Upper lobe of right lung (tissue), 1 donor: ENCODE measurements at regions not wholly inside any gene's neighbourhood (a gene's known extent, or its start where the extent isn't known, plus 50 kb on each side); places are given as distances from the start of the nearest gene placed in this dataset.

Experiments used
- ATAC-seq: fragments of 200-7000 bp; cut with Tn5 transposase; one replicate; pipeline ENCODE4 v1.9.1; 2020; ENCODE audit warnings: mild to moderate bottlenecking, moderate library complexity
- DNase-seq: peaks from one replicate; pipeline ENCODE4 v3.0.0-alpha.2; 2020
- H3K27ac ChIP-seq: fragments of 200-600 bp; one replicate; pipeline ENCODE4 v1.8.0; 2022
- H3K27me3 ChIP-seq: fragments of 200-600 bp; one replicate; pipeline ENCODE4 v1.8.0; 2022; ENCODE audit warnings: mild to moderate bottlenecking
- H3K36me3 ChIP-seq: fragments of 200-600 bp; one replicate; pipeline ENCODE4 v1.8.0; 2022
- H3K4me1 ChIP-seq: fragments of 200-600 bp; one replicate; pipeline ENCODE4 v1.8.0; 2022
- H3K4me3 ChIP-seq: fragments of 200-600 bp; one replicate; pipeline ENCODE4 v1.8.0; 2022; ENCODE audit warnings: mild to moderate bottlenecking
- H3K9me3 ChIP-seq: fragments of 200-600 bp; one replicate; pipeline ENCODE4 v1.8.0; 2022
- CTCF ChIP-seq: fragments of 200-600 bp; IDR thresholded peaks from one replicate; pipeline ENCODE4 v1.8.0; 2022; ENCODE audit warnings: antibody characterized with exemption
- intact Hi-C: fragments of 100-400 bp; cut with DNase I; formaldehyde crosslinking; loops from one replicate; pipeline ENCODE4 v1.11.0; 2022
- donor health status: DM: no; HTN: yes; CAD: no; lungs with severe emphysema.

DNA sequence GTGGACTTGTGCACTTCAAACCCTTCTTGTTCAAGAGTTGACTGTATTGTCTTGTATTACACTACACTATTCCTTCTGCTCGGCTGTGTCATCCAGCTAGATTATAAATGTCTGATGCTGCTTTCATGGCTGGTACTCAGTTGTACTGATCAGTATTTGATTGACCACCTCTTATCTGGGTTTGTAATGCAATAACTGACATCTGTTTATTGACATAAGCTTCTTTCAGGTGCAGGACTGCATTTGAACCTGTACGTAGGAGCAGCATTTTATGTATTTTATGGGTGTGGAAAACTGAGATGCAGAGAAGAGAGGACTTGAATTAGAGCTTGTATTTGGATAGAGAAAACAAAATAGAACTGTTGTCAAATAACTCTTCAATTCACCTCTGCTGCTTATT is 309.2 kb downstream of the FGF9 start:
- intact Hi-C loops: no loop called here
- no peak for ATAC-seq
- DNase-seq: no peak
- Histone ChIP-seq H3K4me1 (no peaks in the 10 kb centered on the region), H3K36me3 (no peaks in the 10 kb centered on the region), H3K9me3 (no peaks in the 10 kb centered on the region), H3K27me3 (no peaks in the 10 kb centered on the region), H3K27ac (no peak overlapping the region), H3K4me3 (no peak overlapping the region)
- TF ChIP-seq CTCF: no peak

DNA sequence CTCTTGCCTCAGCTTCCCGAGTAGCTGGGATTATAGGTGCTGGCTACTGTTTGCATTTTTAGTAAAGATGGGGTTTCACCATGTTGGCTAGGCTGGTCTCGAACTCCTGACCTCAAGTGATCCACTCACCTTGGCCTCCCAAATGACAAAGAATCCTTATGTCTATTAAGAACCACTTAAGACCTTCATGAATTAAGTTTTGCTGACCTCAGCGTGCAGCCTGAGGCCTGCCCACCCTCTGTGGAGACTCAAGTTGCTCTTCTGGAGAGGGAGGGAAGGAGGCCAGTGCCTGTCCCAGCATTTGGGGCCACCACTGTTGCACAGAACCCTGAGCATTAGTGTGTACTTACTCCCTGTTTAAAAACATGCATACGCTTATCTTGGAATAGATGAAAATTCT is 313.3 kb downstream of the FGF9 start:
- DNase-seq: no peak
- no peaks in the 10 kb centered on the region for H3K27me3 ChIP-seq
- no peak for ATAC-seq
- H3K36me3 ChIP-seq: no peaks in the 10 kb centered on the region
- H3K4me3 ChIP-seq: no peak overlapping the region
- intact Hi-C loops: no loop called here
- H3K4me1 ChIP-seq: no peaks in the 10 kb centered on the region
- no peaks in the 10 kb centered on the region for H3K9me3 ChIP-seq
- no peak overlapping the region for H3K27ac ChIP-seq
- TF ChIP-seq CTCF: no peak

- no peak for TF ChIP-seq CTCF
- DNase-seq: no peak
- Histone ChIP-seq H3K27ac (peak overlapping the region; percentile 37), H3K27me3 (no peaks in the 10 kb centered on the region), H3K4me3 (no peak overlapping the region), H3K36me3 (no peaks in the 10 kb centered on the region), H3K4me1 (no peaks in the 10 kb centered on the region), H3K9me3 (no peaks in the 10 kb centered on the region)
- intact Hi-C loops: no loop called here
- ATAC-seq: peak; percentile 80
These were observed 315.7 kb downstream of the FGF9 start for GRCh38 chr13:21986602-21987001.

DNA sequence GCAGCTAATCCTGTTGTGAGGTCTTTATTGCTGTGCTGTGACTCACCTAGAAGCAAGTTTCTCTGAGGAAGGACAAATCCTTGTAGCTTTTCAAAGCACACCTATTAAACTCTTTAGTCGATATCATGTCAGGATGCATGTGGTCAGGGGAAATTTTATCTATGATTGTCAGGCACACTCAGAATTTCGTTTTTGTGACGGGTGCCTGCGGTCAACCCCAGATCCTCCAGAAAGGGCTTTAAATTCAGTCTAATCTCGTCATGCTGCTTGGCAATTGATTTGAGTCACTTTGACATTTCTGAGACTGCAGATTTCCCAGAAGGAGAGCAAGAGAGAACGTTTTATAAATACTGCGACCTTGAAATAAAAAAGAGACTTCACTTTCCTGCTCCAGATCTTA is 316.9 kb downstream of the FGF9 start:
- TF ChIP-seq CTCF: no peak
- intact Hi-C loops: no loop called here
- Histone ChIP-seq H3K27ac (no peak overlapping the region), H3K4me1 (no peaks in the 10 kb centered on the region), H3K36me3 (no peaks in the 10 kb centered on the region), H3K27me3 (no peaks in the 10 kb centered on the region), H3K4me3 (no peak overlapping the region), H3K9me3 (no peaks in the 10 kb centered on the region)
- ATAC-seq (no peak), DNase-seq (no peak)

GRCh38 chr13:21988624-21989023 is 317.8 kb downstream of the FGF9 start:
- TF ChIP-seq CTCF: no peak
- no peak for DNase-seq
- no peak overlapping the region for H3K4me3 ChIP-seq

DNA sequence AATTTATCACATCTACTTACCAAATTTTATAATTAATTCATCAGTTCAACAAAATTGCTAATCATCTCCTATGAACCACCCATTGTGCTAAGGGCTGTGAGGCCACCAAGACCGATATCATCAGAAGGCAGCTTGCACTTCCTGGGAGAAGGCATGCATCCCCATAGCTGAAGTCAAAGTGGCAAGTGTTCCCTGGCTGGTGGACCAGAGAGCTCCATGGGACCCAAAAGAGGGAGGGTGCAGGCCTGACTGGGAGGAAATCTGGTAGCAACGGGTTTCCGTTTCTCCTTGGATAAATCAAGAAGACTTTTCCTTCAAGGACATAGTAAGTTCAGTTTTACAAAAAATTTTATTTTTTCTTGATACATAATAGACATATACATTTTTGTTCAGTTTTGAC is 325.2 kb downstream of the FGF9 start:
- Histone ChIP-seq H3K27me3 (no peaks in the 10 kb centered on the region), H3K27ac (no peak overlapping the region), H3K9me3 (no peaks in the 10 kb centered on the region), H3K4me1 (no peaks in the 10 kb centered on the region), H3K36me3 (no peaks in the 10 kb centered on the region), H3K4me3 (no peak overlapping the region)
- intact Hi-C loops: no loop called here
- no peak for TF ChIP-seq CTCF
- no peak for DNase-seq
- no peak for ATAC-seq

More at GRCh38 chr13:21988624-21989023, 317.8 kb downstream of the FGF9 start:
- no peak for ATAC-seq
- intact Hi-C loops: no loop called here
- H3K27ac ChIP-seq: no peak overlapping the region
- no peaks in the 10 kb centered on the region for H3K36me3 ChIP-seq
- no peaks in the 10 kb centered on the region for H3K9me3 ChIP-seq
- H3K4me1 ChIP-seq: no peaks in the 10 kb centered on the region
- no peaks in the 10 kb centered on the region for H3K27me3 ChIP-seq
